PFSK-1 (cell line): ENCODE measurements at regions not wholly inside any gene's neighbourhood (a gene's known extent, or its start where the extent isn't known, plus 50 kb on each side); places are given as distances from the start of the nearest gene placed in this dataset.

ENCODE experiments used
- FOXP2 ChIP-seq: optimal IDR thresholded peaks from 2 replicates; pipeline ENCODE3; 2011; ENCODE audit warnings: borderline replicate concordance, control low read depth, inconsistent platforms; ENCODE audit not compliant: insufficient read depth; ENCODE audit errors: extremely low read length, extremely low read depth
- POLR2AphosphoS5 ChIP-seq: IDR thresholded peaks from 2 replicates; pipeline ENCODE4 v1.6.1; 2012; ENCODE audit warnings: low read depth, mild to moderate bottlenecking, control low read depth, low read length, moderate library complexity
- SIN3A ChIP-seq: IDR thresholded peaks from 2 replicates; pipeline ENCODE4 v1.6.1; 2012; ENCODE audit warnings: mild to moderate bottlenecking, low read length, moderate library complexity, borderline replicate concordance; ENCODE audit not compliant: insufficient read depth
- TAF1 ChIP-seq: IDR thresholded peaks from 2 replicates; pipeline ENCODE4 v1.6.1; 2012; ENCODE audit warnings: low read length, control low read depth, borderline replicate concordance; ENCODE audit not compliant: insufficient read depth
- TF ChIP-seq, protein P1 (sequence below), 2 experiments: IDR thresholded peaks; 2 replicates each; pipeline versions ENCODE4 v1.6.1 to v1.8.0; 2011 to 2012; ENCODE audit warnings: low read depth in 2 of 2, low read length in 2 of 2, control low read depth in 1 of 2, inconsistent platforms in 1 of 2, mild to moderate bottlenecking in 1 of 2, moderate library complexity in 1 of 2; ENCODE audit not compliant: insufficient read depth in 1 of 2

DNA sequence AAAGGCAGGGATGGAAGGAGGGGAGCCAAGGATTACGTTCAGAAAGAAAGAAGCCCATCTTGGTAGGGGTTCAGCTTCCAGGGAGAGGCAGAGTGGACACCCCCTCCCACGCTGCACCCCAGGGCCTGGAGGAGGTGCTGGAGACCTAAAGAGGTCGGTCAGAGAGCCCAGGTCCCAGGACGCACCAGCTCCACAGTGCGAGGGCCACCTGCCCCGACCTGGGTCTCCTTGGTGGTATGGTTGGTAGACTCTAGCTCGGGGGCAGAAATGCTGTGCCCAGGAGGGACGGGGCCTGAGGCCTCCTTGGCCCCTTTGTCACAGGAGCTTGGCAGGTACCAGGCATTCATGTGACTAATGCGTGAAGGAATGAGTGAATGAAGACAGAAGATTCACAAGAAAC, 87.1 kb upstream of the RAB6C start:
- TF ChIP-seq POLR2AphosphoS5 (no peak), SIN3A (no peak), TAF1 (no peak), FOXP2 (no peak)
- TF ChIP-seq, protein P1, sequence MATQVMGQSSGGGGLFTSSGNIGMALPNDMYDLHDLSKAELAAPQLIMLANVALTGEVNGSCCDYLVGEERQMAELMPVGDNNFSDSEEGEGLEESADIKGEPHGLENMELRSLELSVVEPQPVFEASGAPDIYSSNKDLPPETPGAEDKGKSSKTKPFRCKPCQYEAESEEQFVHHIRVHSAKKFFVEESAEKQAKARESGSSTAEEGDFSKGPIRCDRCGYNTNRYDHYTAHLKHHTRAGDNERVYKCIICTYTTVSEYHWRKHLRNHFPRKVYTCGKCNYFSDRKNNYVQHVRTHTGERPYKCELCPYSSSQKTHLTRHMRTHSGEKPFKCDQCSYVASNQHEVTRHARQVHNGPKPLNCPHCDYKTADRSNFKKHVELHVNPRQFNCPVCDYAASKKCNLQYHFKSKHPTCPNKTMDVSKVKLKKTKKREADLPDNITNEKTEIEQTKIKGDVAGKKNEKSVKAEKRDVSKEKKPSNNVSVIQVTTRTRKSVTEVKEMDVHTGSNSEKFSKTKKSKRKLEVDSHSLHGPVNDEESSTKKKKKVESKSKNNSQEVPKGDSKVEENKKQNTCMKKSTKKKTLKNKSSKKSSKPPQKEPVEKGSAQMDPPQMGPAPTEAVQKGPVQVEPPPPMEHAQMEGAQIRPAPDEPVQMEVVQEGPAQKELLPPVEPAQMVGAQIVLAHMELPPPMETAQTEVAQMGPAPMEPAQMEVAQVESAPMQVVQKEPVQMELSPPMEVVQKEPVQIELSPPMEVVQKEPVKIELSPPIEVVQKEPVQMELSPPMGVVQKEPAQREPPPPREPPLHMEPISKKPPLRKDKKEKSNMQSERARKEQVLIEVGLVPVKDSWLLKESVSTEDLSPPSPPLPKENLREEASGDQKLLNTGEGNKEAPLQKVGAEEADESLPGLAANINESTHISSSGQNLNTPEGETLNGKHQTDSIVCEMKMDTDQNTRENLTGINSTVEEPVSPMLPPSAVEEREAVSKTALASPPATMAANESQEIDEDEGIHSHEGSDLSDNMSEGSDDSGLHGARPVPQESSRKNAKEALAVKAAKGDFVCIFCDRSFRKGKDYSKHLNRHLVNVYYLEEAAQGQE (IDR thresholded peaks at IDR 0.05; ENCODE audit: insufficient read depth in 1 of 2, low read depth in 2 of 2, low read length in 2 of 2): no peak

DNA sequence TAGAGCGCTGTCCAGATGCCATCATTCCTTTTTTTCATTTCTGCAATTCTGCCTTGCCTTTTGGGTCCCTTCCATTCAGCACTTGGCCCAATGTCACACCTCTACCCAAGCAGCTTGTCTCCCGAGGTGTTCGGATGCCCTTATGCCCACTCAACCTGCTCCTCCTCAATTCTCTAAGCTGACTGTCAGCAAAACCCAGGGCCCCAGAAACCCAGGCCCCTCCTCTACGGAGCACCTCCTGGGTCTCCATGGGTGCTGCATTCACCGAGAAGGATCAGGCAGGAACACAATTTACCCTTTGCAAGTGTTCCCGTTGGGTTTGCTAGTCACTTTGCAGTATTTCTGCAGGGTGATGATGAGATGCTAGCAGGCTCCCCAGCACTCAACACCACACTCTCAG, 86.7 kb upstream of the RAB6C start:
- no peak for TF ChIP-seq SIN3A
- TF ChIP-seq POLR2AphosphoS5: no peak
- TF ChIP-seq, protein P1 (IDR thresholded peaks at IDR 0.05; ENCODE audit: insufficient read depth in 1 of 2, low read depth in 2 of 2, low read length in 2 of 2): no peak
- no peak for TF ChIP-seq TAF1
- TF ChIP-seq FOXP2: no peak

DNA sequence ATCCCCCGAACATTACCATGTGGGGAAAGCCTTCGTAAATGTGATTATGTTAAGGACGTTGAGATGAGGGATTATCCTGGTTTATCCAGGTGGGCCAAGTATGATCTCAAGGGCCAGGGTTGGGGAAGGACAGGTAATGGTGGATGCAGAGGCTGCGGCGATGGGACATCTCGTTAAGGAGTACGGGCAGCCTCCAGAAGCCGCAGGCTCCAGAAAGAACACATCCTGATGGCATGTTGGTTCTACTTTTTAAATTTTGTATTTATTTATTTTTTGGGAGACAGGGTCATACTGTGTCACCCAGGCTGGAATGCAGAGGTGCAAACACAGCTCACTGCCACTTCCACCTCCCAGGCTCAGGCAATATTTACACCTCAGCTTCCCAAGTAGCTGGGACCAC, 86.2 kb upstream of the RAB6C start:
- TF ChIP-seq SIN3A (no peak), FOXP2 (no peak), TAF1 (no peak), POLR2AphosphoS5 (no peak)
- TF ChIP-seq, protein P1 (IDR thresholded peaks at IDR 0.05; ENCODE audit: insufficient read depth in 1 of 2, low read depth in 2 of 2, low read length in 2 of 2): no peak

DNA sequence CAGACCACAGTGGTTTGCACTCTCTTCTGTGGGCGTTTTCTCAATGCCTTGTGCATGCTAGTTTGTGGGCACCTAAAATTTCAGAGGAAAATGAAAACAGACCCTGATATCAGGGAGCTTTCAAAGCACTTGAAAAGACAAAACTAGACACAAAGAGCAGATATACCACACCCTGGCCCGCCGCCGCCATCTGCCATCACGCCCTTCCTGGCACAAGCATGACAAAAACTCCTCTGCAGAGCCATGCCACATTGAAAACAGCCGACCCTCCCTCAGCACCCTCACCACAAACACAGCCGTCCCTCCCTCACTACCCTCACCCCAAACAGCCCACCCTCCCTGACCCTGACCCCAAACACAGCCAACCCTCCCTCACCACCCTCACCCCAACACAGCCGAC, 84.8 kb upstream of the RAB6C start:
- TF ChIP-seq POLR2AphosphoS5 (no peak), TAF1 (no peak), SIN3A (no peak), FOXP2 (no peak)
- TF ChIP-seq, protein P1 (IDR thresholded peaks at IDR 0.05; ENCODE audit: insufficient read depth in 1 of 2, low read depth in 2 of 2, low read length in 2 of 2): no peak

DNA sequence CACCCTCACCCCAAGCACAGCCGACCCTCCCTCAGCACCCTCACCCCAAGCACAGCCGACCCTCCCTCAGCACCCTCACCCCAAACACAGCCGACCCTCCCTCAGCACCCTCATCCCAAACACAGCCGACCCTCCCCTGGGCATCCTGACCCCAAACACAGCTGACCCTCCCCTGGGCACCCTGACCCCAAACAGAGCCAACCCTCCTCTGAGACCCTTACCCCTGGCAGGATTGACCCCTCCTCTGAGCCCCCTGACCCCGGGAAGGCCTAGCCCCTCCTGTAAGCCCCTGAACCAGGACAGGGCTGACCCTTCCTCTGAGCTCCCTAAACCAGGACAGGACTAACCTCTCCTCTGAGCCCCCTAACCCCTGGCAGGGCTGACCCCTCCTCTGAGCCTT, 84.4 kb upstream of the RAB6C start:
- no peak for TF ChIP-seq TAF1
- no peak for TF ChIP-seq SIN3A
- TF ChIP-seq, protein P1 (IDR thresholded peaks at IDR 0.05; ENCODE audit: insufficient read depth in 1 of 2, low read depth in 2 of 2, low read length in 2 of 2): no peak
- no peak for TF ChIP-seq FOXP2
- TF ChIP-seq POLR2AphosphoS5: no peak
